ENCODE measurements at regions not wholly inside any gene's neighbourhood (a gene's known extent, or its start where the extent isn't known, plus 50 kb on each side); places are given as distances from the start of the nearest gene placed in this dataset.

DNA sequence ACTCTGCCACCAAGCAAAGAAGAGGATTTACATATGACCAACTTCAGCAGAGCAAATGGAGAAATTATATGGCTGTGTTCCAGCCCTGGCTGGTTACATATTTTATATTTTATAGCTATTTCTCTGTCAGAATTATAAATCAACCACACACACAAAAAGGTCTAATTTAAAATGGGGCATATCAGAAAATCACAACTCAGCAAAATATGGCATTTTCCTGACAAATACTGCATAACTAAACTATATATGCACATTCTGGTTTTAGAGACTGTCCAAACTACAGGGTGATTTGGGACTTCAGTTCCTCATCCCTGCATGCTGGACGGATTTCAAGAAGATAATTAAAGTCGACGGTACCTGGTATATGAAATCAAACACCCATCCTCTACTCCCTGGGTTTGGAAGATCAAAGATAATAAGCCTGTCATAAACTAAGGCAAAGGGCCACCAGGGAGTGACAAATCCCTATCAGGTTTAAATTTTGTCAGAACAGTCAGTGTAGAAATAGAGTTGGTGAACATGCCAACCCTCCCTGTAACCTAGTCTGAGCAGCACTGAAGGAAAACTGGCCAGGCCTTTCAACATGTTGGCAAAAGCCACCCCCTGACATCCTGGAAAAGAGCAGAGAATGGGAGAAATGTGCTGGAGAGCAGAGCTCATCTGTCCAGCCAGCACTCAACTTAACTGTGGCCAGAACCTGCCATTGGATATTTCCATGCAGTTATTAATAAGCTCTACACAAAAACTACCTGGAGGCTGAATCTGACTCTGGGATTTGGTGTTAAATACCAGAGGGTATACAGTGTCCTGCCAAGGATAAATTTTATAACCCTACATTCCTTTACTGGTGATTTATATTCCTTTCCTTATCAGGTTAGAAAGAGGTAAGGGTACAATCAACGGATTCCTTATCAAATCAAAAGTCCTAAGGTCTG is 235.7 kb downstream of the ENC1 start:
- no peaks in the 10 kb centered on the region for H3K9me3 ChIP-seq (ENCODE audit: insufficient read depth, low read length, severe bottlenecking)
- H3K27ac ChIP-seq (ENCODE audit: low read length) = no peak overlapping the region
- H3K4me2 ChIP-seq (ENCODE audit: insufficient read depth, low read length) = no peak overlapping the region

DNA sequence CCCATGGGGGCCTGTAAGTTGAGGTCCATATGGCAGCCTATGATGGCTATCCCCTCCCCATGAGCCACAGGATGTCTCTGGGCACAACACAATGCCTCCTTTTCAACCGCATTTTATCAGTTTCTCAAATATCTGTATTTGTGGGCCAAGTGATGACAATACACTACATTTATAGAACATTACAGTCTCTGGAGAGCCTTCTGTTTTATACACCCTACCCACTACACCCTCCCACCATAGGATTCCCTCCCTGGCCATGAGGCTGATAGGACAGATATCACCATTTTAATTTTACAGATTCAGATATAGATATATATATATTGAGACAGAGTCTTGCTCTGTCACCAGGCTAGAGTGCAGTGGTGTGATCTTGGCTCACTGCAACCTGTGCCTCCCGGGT is 236.8 kb downstream of the ENC1 start:
- Histone ChIP-seq H3K36me3 (ENCODE audit: insufficient read depth, low read length) (no peaks in the 10 kb centered on the region), H4K20me1 (ENCODE audit: insufficient read depth, low read length) (no peaks in the 10 kb centered on the region), H3K27ac (ENCODE audit: low read length) (no peak overlapping the region), H3K9me3 (ENCODE audit: insufficient read depth, low read length, severe bottlenecking) (no peaks in the 10 kb centered on the region), H3K9ac (ENCODE audit: low read depth, low read length) (no peak overlapping the region), H3K4me3 (ENCODE audit: low read depth in 1 of 2, low read length in 2 of 2) (no peak overlapping the region), H3K27me3 (ENCODE audit: insufficient read depth, low read length, poor library complexity) (no peaks in the 10 kb centered on the region), H3K4me1 (ENCODE audit: insufficient read depth, low read length) (no peaks in the 10 kb centered on the region), H2AFZ (ENCODE audit: low read depth, low read length) (no peak overlapping the region), H3K4me2 (ENCODE audit: insufficient read depth, low read length) (no peak overlapping the region), H3K79me2 (ENCODE audit: insufficient read depth, low read length) (no peaks in the 10 kb centered on the region)
- no peak for ATAC-seq (ENCODE audit: insufficient read depth, low read depth)
- TF ChIP-seq EZH2 (IDR thresholded peaks at IDR 0.05; ENCODE audit: borderline replicate concordance, low read depth, low read length, severe bottlenecking) = no peak
- TF ChIP-seq, protein P1, sequence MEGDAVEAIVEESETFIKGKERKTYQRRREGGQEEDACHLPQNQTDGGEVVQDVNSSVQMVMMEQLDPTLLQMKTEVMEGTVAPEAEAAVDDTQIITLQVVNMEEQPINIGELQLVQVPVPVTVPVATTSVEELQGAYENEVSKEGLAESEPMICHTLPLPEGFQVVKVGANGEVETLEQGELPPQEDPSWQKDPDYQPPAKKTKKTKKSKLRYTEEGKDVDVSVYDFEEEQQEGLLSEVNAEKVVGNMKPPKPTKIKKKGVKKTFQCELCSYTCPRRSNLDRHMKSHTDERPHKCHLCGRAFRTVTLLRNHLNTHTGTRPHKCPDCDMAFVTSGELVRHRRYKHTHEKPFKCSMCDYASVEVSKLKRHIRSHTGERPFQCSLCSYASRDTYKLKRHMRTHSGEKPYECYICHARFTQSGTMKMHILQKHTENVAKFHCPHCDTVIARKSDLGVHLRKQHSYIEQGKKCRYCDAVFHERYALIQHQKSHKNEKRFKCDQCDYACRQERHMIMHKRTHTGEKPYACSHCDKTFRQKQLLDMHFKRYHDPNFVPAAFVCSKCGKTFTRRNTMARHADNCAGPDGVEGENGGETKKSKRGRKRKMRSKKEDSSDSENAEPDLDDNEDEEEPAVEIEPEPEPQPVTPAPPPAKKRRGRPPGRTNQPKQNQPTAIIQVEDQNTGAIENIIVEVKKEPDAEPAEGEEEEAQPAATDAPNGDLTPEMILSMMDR (IDR thresholded peaks at IDR 0.05; ENCODE audit: borderline replicate concordance, extremely low read depth, low read length, poor library complexity, severe bottlenecking) = no peak
- no peak for DNase-seq

More for the DNA sequence above, 235.7 kb downstream of the ENC1 start:
- Histone ChIP-seq H3K36me3 (ENCODE audit: insufficient read depth, low read length) (no peaks in the 10 kb centered on the region), H3K79me2 (ENCODE audit: insufficient read depth, low read length) (no peaks in the 10 kb centered on the region), H3K4me1 (ENCODE audit: insufficient read depth, low read length) (no peaks in the 10 kb centered on the region), H4K20me1 (ENCODE audit: insufficient read depth, low read length) (no peaks in the 10 kb centered on the region), H3K27me3 (ENCODE audit: insufficient read depth, low read length, poor library complexity) (no peaks in the 10 kb centered on the region), H3K9ac (ENCODE audit: low read depth, low read length) (no peak overlapping the region), H2AFZ (ENCODE audit: low read depth, low read length) (no peak overlapping the region), H3K4me3 (ENCODE audit: low read depth in 1 of 2, low read length in 2 of 2) (no peak overlapping the region)
- no peak for DNase-seq
- no peak for ATAC-seq (ENCODE audit: insufficient read depth, low read depth)
- TF ChIP-seq EZH2 (IDR thresholded peaks at IDR 0.05; ENCODE audit: borderline replicate concordance, low read depth, low read length, severe bottlenecking) = no peak
- TF ChIP-seq, protein P1 (IDR thresholded peaks at IDR 0.05; ENCODE audit: borderline replicate concordance, extremely low read depth, low read length, poor library complexity, severe bottlenecking) = no peak

DNA sequence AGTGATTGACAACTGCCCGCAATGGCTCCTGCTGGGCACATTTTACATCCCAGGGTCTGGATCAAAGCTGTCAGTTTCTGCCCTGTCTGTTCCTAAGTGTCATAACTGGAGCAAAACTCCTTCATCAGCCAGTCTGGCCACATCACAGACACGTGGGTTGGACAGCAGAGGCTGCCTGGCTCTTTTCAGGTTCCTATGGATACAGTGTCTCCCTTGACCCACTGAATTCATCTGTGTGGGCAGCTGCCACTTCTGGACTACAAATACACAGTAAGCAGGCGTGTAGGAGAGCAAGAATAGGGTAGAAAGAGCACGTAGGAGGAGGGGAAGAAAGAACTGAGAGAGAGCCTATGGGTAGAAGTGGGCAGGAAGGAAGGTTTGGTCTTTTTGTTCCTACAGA is 238.0 kb downstream of the ENC1 start:
- Histone ChIP-seq H3K27ac (ENCODE audit: low read length) (no peak overlapping the region), H3K4me2 (ENCODE audit: insufficient read depth, low read length) (no peak overlapping the region), H3K36me3 (ENCODE audit: insufficient read depth, low read length) (no peaks in the 10 kb centered on the region), H3K9ac (ENCODE audit: low read depth, low read length) (no peak overlapping the region), H3K9me3 (ENCODE audit: insufficient read depth, low read length, severe bottlenecking) (no peaks in the 10 kb centered on the region), H3K27me3 (ENCODE audit: insufficient read depth, low read length, poor library complexity) (no peaks in the 10 kb centered on the region), H4K20me1 (ENCODE audit: insufficient read depth, low read length) (no peaks in the 10 kb centered on the region), H3K4me3 (ENCODE audit: low read depth in 1 of 2, low read length in 2 of 2) (no peak overlapping the region), H2AFZ (ENCODE audit: low read depth, low read length) (no peak overlapping the region), H3K4me1 (ENCODE audit: insufficient read depth, low read length) (no peaks in the 10 kb centered on the region), H3K79me2 (ENCODE audit: insufficient read depth, low read length) (no peaks in the 10 kb centered on the region)
- ATAC-seq (ENCODE audit: insufficient read depth, low read depth) = no peak
- no peak for DNase-seq
- TF ChIP-seq, protein P1 (IDR thresholded peaks at IDR 0.05; ENCODE audit: borderline replicate concordance, extremely low read depth, low read length, poor library complexity, severe bottlenecking) = no peak
- no peak for TF ChIP-seq EZH2 (IDR thresholded peaks at IDR 0.05; ENCODE audit: borderline replicate concordance, low read depth, low read length, severe bottlenecking)
